Upper lobe of left lung (tissue), 6 donors: ENCODE measurements at regions not wholly inside any gene's neighbourhood (a gene's known extent, or its start where the extent isn't known, plus 50 kb on each side); places are given as distances from the start of the nearest gene placed in this dataset.
A peak's percentile ranks its signal among the peaks of the same experiment; 100 is the strongest.
"Not testable (repeated sequence)": the region's sequence is repeated elsewhere in the genome, so short reads cannot be mapped to it uniquely, and the experiment has no call there.

Source experiments
- ATAC-seq, 2 donors: fragments of 200-7000 bp; cut with Tn5 transposase; one replicate each; pipeline ENCODE4 v1.9.1; 2022; ENCODE audit warnings: mild to moderate bottlenecking in 2 of 2, moderate library complexity in 2 of 2; ENCODE audit not compliant: low FRiP score in 2 of 2
- DNase-seq, 2 donors: peaks; one replicate each; pipeline ENCODE4 v3.0.0-alpha.2; 2019 to 2020
- H3K27ac ChIP-seq, 4 donors: fragments of 200-600 bp; sonication (generic); one replicate each; pipeline ENCODE4 v1.5.1; 2016 to 2019
- H3K27me3 ChIP-seq, 4 donors: fragments of 200-600 bp; sonication (generic); one replicate each; pipeline ENCODE4 v1.5.1; 2017 to 2019
- H3K36me3 ChIP-seq, 4 donors: fragments of 200-600 bp; sonication (generic); one replicate each; pipeline ENCODE4 v1.5.1; 2016 to 2019
- H3K4me1 ChIP-seq, 4 donors: fragments of 200-600 bp; sonication (generic); one replicate each; pipeline ENCODE4 v1.5.1; 2018 to 2019
- H3K4me3 ChIP-seq, 4 donors: fragments of 200-600 bp; sonication (generic); one replicate each; pipeline ENCODE4 v1.5.1; 2017 to 2019; ENCODE audit warnings: mild to moderate bottlenecking in 2 of 4, moderate library complexity in 1 of 4
- H3K9me3 ChIP-seq, 4 donors: fragments of 200-600 bp; sonication (generic); one replicate each; pipeline ENCODE4 v1.5.1; 2018 to 2019
- EP300 ChIP-seq, 4 donors: sonication (generic); formaldehyde crosslinking; IDR thresholded peaks; one replicate each; pipeline ENCODE4 v1.5.1; 2017; ENCODE audit warnings: antibody characterized with exemption in 4 of 4, control low read depth in 2 of 4
- POLR2A ChIP-seq, 4 donors: fragments of 450-650 bp; IDR thresholded peaks; one replicate each; pipeline ENCODE4 v1.5.1; 2016 to 2017; ENCODE audit warnings: antibody characterized with exemption in 4 of 4, mild to moderate bottlenecking in 2 of 4
- POLR2AphosphoS5 ChIP-seq, 2 donors: sonication (generic); formaldehyde crosslinking; IDR thresholded peaks; one replicate each; pipeline ENCODE4 v1.5.1; 2017; ENCODE audit warnings: antibody characterized with exemption in 2 of 2
- WGBS, 2 donors: methylation state at CpG; one replicate each; pipeline ENCODE4 v1.1.5; 2017 to 2018; 5-methylcytosine and 5-hydroxymethylcytosine counted together
- TF ChIP-seq, protein P1 (sequence below), 6 experiments: fragments of 450-650 bp in 4 of 6; fragments of 200-600 bp in 2 of 6; sonication (generic) in 2 of 6; IDR thresholded peaks; one replicate each; pipeline ENCODE4 v1.5.1; 2016 to 2019; ENCODE audit warnings: antibody characterized with exemption in 6 of 6
- donor health status: DM: no; HTN: no; CAD: no; lungs with moderate emphysema.
- donor health status: DM: no; HTN: yes; CAD: no; lungs with severe emphysema.

DNA sequence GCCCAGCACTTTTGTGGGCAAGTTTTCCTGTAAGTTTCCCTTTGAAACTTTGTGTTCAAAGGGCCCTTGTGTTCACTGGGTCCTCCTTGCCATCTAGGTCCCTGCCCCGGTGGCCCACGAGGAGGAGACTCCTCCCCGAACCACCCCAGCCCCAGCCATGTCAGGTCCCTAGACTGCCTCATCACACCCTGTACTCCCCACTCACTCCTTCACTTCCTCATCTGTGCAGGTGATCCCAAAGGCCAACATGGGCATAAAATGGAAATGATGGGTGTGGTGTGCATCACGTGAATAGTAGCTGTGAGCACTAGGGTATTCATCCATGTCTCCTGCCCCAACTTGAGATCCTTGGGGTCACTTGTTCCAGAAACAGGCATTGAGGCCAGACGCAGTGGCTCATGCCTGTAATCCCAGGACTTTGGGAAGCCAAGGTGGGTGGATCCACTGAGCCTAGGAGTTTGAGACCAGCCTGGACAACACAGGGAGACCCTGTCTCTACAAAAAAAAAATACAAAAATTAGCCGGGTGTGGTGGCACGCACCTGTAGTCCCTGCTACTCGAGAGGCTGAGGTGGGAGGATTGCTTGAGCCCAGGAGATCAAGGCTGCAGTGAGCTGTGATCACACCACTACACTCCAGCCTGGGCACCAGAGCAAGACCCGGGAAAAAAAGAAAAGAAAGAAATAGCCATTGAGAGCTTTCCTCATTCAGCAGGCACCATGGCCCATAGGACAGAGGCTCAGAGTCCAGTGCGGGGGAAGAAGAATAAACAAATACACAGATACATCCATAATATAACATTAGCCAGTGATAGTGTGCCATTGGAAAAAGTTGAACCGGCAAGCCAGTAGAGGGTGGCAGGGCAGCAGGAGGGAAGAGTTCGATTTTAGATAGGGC, 74.5 kb downstream of the KATNIP start:
- Histone ChIP-seq H3K4me1 (peaks cover 5 to 19% (median 12%) of the 10 kb centered on the region in 4 donors), H3K27ac (peak overlapping the region in 1 of 4 donors; percentile 40), H3K9me3 (no peaks in the 10 kb centered on the region), H3K4me3 (no peak overlapping the region), H3K27me3 (no peaks in the 10 kb centered on the region), H3K36me3 (peaks cover 0 to 13% (median 0%) of the 10 kb centered on the region in 4 donors)
- WGBS, 2 donors, result 94 to 95% methylated on average over 11 to 12 of the region's 12 CpGs
- ATAC-seq, result no peak
- no peak for DNase-seq
- TF ChIP-seq POLR2A (IDR thresholded peaks at IDR 0.05) (no peak), POLR2AphosphoS5 (IDR thresholded peaks at IDR 0.05) (no peak), EP300 (IDR thresholded peaks at IDR 0.05) (no peak)
- TF ChIP-seq, protein P1, sequence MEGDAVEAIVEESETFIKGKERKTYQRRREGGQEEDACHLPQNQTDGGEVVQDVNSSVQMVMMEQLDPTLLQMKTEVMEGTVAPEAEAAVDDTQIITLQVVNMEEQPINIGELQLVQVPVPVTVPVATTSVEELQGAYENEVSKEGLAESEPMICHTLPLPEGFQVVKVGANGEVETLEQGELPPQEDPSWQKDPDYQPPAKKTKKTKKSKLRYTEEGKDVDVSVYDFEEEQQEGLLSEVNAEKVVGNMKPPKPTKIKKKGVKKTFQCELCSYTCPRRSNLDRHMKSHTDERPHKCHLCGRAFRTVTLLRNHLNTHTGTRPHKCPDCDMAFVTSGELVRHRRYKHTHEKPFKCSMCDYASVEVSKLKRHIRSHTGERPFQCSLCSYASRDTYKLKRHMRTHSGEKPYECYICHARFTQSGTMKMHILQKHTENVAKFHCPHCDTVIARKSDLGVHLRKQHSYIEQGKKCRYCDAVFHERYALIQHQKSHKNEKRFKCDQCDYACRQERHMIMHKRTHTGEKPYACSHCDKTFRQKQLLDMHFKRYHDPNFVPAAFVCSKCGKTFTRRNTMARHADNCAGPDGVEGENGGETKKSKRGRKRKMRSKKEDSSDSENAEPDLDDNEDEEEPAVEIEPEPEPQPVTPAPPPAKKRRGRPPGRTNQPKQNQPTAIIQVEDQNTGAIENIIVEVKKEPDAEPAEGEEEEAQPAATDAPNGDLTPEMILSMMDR (IDR thresholded peaks at IDR 0.05), result no peak

DNA sequence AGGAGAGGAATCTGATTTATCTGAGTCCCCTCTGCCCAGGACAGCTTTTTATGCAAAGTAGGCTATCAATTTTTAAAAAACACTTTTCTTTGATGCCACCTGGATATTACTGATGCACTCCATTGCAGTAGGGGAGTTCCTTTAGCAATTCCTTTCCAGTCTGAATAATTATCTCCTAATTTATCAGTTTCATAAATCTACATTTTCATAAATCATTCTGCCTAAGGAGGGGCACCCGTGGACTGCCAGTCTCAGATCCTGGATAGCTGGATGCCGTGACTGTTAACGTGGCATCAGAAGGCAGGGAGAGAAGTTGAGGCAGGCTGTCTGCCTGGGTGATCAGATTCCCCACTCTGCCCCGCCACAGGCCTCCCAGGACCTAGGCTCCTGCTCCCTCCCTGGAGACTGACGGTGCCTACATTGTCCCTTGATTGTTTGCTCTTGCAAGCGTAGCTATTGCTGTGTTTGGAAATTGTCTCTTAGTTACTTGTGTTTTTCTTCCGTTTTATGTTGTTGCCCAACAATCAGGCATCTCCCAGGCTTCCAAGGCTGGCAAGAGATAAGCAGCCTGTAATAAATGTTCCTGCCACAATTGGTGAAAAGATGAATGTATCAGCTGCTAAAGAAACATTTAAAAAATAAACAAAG, 75.2 kb downstream of the KATNIP start:
- Histone ChIP-seq H3K27ac (peak overlapping the region in 1 of 4 donors; percentile 40), H3K4me1 (peaks cover 5 to 19% (median 12%) of the 10 kb centered on the region in 4 donors), H3K9me3 (no peaks in the 10 kb centered on the region), H3K27me3 (no peaks in the 10 kb centered on the region), H3K36me3 (peaks cover 0 to 6% (median 0%) of the 10 kb centered on the region in 4 donors), H3K4me3 (no peak overlapping the region)
- ATAC-seq, result peak in 1 of 2 donors; percentile 38
- WGBS, 2 donors, result 55% methylated on average over 7 of the region's 7 CpGs
- DNase-seq, result no peak
- no peak for TF ChIP-seq POLR2AphosphoS5 (IDR thresholded peaks at IDR 0.05)
- TF ChIP-seq EP300 (IDR thresholded peaks at IDR 0.05), result no peak
- TF ChIP-seq, protein P1 (IDR thresholded peaks at IDR 0.05), result no peak
- no peak for TF ChIP-seq POLR2A (IDR thresholded peaks at IDR 0.05)

DNA sequence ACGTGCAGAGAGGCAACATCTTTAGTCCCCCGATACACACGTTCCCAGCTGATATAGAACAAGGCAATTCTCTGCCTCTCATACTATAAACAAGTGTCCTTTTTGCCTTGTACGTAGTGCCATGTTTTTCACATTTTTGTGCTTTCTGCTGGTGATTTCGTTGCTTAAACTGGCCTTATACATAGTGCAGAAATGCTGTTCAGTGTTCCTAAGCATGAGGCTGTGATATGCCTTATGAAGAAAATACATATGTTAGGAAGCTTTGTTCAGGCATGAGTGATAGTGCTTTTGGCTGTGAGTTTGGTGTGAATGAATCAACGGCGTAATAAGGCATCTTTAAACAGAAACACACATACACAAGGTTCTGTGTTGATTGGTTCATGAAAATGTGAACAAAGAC, 77.2 kb downstream of the KATNIP start:
- 87 to 89% methylated on average over 7 of the region's 7 CpGs for WGBS, 2 donors
- TF ChIP-seq POLR2AphosphoS5 (IDR thresholded peaks at IDR 0.05) (no peak), EP300 (IDR thresholded peaks at IDR 0.05) (no peak), POLR2A (IDR thresholded peaks at IDR 0.05) (no peak)
- TF ChIP-seq, protein P1 (IDR thresholded peaks at IDR 0.05), result no peak
- Histone ChIP-seq H3K27ac (no peak overlapping the region), H3K27me3 (no peaks in the 10 kb centered on the region), H3K4me3 (no peak overlapping the region), H3K36me3 (peaks cover 0 to 17% (median 6%) of the 10 kb centered on the region in 4 donors), H3K4me1 (peaks cover 5 to 19% (median 12%) of the 10 kb centered on the region in 4 donors), H3K9me3 (no peaks in the 10 kb centered on the region)
- DNase-seq, result no peak
- no peak for ATAC-seq

DNA sequence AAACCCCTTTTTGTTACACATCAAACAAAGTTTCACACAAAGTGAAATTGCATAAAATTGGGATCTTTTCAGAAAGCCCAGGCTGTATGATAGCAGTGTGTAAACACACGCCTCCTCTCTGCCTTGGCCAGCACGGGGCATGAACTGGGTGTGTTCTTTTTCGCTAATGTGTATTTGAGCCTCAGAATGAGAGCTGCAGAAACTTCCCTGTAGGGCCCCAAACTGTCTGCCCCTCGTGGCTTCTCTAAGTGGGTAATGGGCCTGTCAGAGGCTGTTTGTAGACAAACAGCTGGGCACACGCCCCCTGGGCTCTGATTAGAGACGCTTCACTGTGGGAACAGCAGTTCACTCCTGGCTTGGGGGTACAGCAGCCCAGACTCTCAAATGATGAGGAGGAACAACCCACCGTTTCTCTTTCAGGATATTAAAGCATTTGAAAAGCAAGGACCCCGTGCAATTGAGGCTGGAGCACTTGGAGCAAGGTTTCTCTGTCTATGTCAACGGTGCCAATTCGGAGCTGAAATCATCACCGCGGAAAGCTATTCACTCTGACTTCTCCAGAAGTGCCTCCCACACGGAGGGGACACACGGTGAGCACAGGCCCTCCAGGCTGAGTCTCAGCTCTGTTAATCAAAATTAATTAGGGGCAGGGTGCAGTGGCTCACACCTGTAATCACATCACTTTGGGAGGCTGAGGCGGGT, 78.4 kb downstream of the KATNIP start:
- Histone ChIP-seq H3K4me1 (peaks cover 5 to 19% (median 12%) of the 10 kb centered on the region in 4 donors), H3K27ac (no peak overlapping the region), H3K4me3 (no peak overlapping the region), H3K27me3 (no peaks in the 10 kb centered on the region), H3K9me3 (no peaks in the 10 kb centered on the region), H3K36me3 (peaks cover 0 to 21% (median 6%) of the 10 kb centered on the region in 4 donors)
- TF ChIP-seq POLR2AphosphoS5 (IDR thresholded peaks at IDR 0.05) (no peak), POLR2A (IDR thresholded peaks at IDR 0.05) (no peak), EP300 (IDR thresholded peaks at IDR 0.05) (no peak)
- TF ChIP-seq, protein P1 (IDR thresholded peaks at IDR 0.05), result no peak
- DNase-seq, result no peak
- ATAC-seq, result no peak
- 74 to 76% methylated on average over 8 to 15 of the region's 15 CpGs for WGBS, 2 donors

DNA sequence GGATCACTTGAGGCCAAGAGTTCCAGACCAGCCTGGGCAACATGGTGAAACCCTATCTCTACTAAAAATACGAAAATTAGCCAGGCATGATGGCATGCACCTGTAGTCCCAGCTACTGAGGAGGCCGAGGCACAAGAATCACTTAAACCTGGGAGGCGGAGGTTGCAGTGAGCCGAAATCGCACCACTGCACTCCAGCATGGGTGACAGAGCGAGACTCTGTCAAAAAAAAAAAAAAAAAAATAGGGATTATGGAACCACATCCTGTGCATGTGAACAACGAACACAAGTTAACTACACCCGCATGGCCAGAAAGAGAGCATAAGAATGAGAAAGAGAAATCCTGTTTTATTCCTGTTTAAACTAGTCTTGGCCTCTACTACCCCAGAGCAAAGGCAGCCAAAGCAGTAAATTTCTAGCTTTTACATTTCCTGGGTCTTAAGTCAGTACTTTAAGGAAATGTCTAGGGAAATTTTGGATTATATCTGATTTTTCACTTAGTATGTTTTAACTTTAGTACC, 79.1 kb downstream of the KATNIP start:
- not testable (repeated sequence) for H3K4me3 ChIP-seq, H3K27me3 ChIP-seq, ATAC-seq, H3K9me3 ChIP-seq, DNase-seq, H3K27ac ChIP-seq
- WGBS, 2 donors, result 87 to 98% methylated on average over 8 of the region's 8 CpGs
- Histone ChIP-seq H3K4me1 (peaks cover 5 to 19% (median 12%) of the 10 kb centered on the region in 4 donors), H3K36me3 (peaks cover 0 to 24% (median 6%) of the 10 kb centered on the region in 4 donors)
